HepG2 (cell line): ENCODE measurements at regions not wholly inside any gene's neighbourhood (a gene's known extent, or its start where the extent isn't known, plus 50 kb on each side); places are given as distances from the start of the nearest gene placed in this dataset.

ENCODE experiments used
- BRD4 ChIP-seq: sonication (generic); formaldehyde crosslinking; IDR thresholded peaks from 2 replicates; pipeline ENCODE4 v1.4.0; 2020; ENCODE audit warnings: missing genetic modification reagents
- CC2D1A ChIP-seq: sonication (generic); formaldehyde crosslinking; IDR thresholded peaks from 2 replicates; pipeline ENCODE4 v1.8.1; 2023; ENCODE audit warnings: mild to moderate bottlenecking, missing genetic modification reagents
- E2F5 ChIP-seq: sonication (generic); formaldehyde crosslinking; conservative IDR thresholded peaks from 2 replicates; pipeline ENCODE4 v1.4.0; 2020; ENCODE audit warnings: missing genetic modification reagents
- ESRRA ChIP-seq: sonication (generic); formaldehyde crosslinking; IDR thresholded peaks from 2 replicates; pipeline ENCODE4 v1.5.1; 2020; ENCODE audit warnings: mild to moderate bottlenecking, low read depth, missing genetic modification reagents
- FOSL2 ChIP-seq: sonication (generic); formaldehyde crosslinking; IDR thresholded peaks from 2 replicates; pipeline ENCODE4 v1.4.0; 2020; ENCODE audit warnings: missing genetic modification reagents
- GABPB1 ChIP-seq: IDR thresholded peaks from 2 replicates; pipeline ENCODE4 v1.6.1; 2016; ENCODE audit warnings: mild to moderate bottlenecking, missing genetic modification reagents, moderate library complexity, missing compliant biosample characterization
- HNRNPK ChIP-seq: fragments of 200-400 bp; formaldehyde crosslinking; IDR thresholded peaks from 2 replicates; pipeline ENCODE4 v1.6.1; 2018; ENCODE audit warnings: low read length, low read depth, moderate library complexity, mild to moderate bottlenecking; ENCODE audit not compliant: poor library complexity, severe bottlenecking
- NFE2L2 ChIP-seq: fragments of 150-350 bp; IDR thresholded peaks from 2 replicates; pipeline ENCODE4 v1.6.1; 2014; ENCODE audit warnings: low read length
- RFX3 ChIP-seq: IDR thresholded peaks from 2 replicates; pipeline ENCODE4 v1.6.1; 2016; ENCODE audit warnings: missing biosample characterization, missing genetic modification reagents
- SP140L ChIP-seq: sonication (generic); formaldehyde crosslinking; IDR thresholded peaks from 2 replicates; pipeline ENCODE4 v1.4.0; 2020; ENCODE audit warnings: missing genetic modification reagents, borderline replicate concordance
- XRCC5 ChIP-seq: fragments of 200-400 bp; formaldehyde crosslinking; optimal IDR thresholded peaks from 2 replicates; pipeline ENCODE3; 2017; ENCODE audit warnings: mild to moderate bottlenecking, low read length
- YY1 ChIP-seq: IDR thresholded peaks from 2 replicates; pipeline ENCODE4 v1.6.1; 2011; ENCODE audit warnings: low read length, low read depth, moderate library complexity, mild to moderate bottlenecking; ENCODE audit not compliant: insufficient read depth, insufficient replicate concordance
- ZBED4 ChIP-seq: sonication (generic); formaldehyde crosslinking; IDR thresholded peaks from 2 replicates; pipeline ENCODE4 v1.4.0; 2020; ENCODE audit warnings: missing genetic modification reagents, borderline replicate concordance
- ZBTB43 ChIP-seq: sonication (generic); formaldehyde crosslinking; conservative IDR thresholded peaks from 2 replicates; pipeline ENCODE4 v1.4.0; 2020; ENCODE audit warnings: missing genetic modification reagents
- ZFP37 ChIP-seq: sonication (generic); formaldehyde crosslinking; IDR thresholded peaks from 2 replicates; pipeline ENCODE4 v1.4.0; 2020; ENCODE audit warnings: missing genetic modification reagents, borderline replicate concordance
- ZFP62 ChIP-seq: sonication (generic); formaldehyde crosslinking; IDR thresholded peaks from 2 replicates; pipeline ENCODE4 v1.4.0; 2020; ENCODE audit warnings: missing genetic modification reagents
- ZMYM4 ChIP-seq: sonication (generic); formaldehyde crosslinking; IDR thresholded peaks from 2 replicates; pipeline ENCODE4 v1.8.1; 2023; ENCODE audit warnings: mild to moderate bottlenecking, missing genetic modification reagents
- ZNF383 ChIP-seq: sonication (generic); formaldehyde crosslinking; IDR thresholded peaks from 2 replicates; pipeline ENCODE4 v1.4.0; 2020; ENCODE audit warnings: missing genetic modification reagents, mild to moderate bottlenecking, borderline replicate concordance
- ZNF460 ChIP-seq: sonication (generic); formaldehyde crosslinking; IDR thresholded peaks from 2 replicates; pipeline ENCODE4 v1.5.1; 2020; ENCODE audit warnings: missing genetic modification reagents, mild to moderate bottlenecking, borderline replicate concordance
- ZNF547 ChIP-seq: sonication (generic); formaldehyde crosslinking; IDR thresholded peaks from 2 replicates; pipeline ENCODE4 v1.5.1; 2020; ENCODE audit warnings: mild to moderate bottlenecking, missing genetic modification reagents
- TF ChIP-seq, protein P1 (sequence below): sonication (generic); formaldehyde crosslinking; conservative IDR thresholded peaks from 2 replicates; pipeline ENCODE4 v1.4.0; 2020; ENCODE audit warnings: mild to moderate bottlenecking, missing genetic modification reagents, moderate library complexity

DNA sequence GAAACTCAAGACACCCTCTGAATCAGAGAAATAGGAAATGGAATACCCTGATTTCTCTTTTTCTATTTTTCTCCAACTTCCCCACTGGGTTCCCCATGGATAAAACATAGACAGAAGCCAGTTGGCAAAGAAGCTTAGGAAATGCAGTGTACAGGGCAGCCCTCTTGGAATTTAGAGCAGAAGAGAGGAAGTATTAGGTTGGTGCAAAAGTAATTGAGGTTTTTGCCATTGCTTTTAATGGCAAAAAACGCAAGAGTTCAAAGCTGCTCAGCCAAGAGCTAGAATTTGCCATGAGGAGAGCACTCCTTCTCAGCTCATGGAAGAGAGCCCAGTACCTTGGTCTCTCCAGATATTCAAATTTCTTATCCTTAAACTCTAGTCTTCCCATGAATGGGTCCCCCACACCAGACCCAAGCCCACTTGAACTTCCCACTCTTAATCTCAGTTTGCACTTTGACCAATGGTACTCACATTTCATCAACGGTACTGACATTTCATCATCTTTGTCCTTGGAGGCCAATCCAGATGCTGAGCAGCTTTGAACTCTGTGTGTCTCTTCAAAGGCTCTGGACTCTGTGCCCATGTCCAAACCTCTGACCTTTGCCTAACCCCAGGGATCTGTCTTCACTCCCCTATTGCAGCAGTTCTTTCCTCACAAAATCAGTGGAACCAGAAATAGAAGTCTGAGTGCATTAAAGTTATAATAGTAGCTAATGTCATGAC, 73.2 kb upstream of the PPP1R3C start (continued):
- no peak for TF ChIP-seq BRD4
- no peak for TF ChIP-seq GABPB1
- no peak for TF ChIP-seq NFE2L2
- TF ChIP-seq CC2D1A = no peak
- no peak for TF ChIP-seq ZFP62 (CRISPR knock-in tag)
- no peak for TF ChIP-seq HNRNPK
- no peak for TF ChIP-seq ZBED4
- peak; percentile 87; the same call in 1 of the 2 replicates for TF ChIP-seq ESRRA (CRISPR knock-in tag)
- TF ChIP-seq ZNF460 (CRISPR knock-in tag) = no peak
- no peak for TF ChIP-seq ZNF547 (CRISPR knock-in tag)
- no peak for TF ChIP-seq ZBTB43 (CRISPR knock-in tag)
- TF ChIP-seq FOSL2 (CRISPR knock-in tag) = 0 out of 2 replicates have a peak, but pooled peaks have one; percentile 41
- TF ChIP-seq RFX3 = no peak
- TF ChIP-seq ZMYM4 (CRISPR knock-in tag) = peak; percentile 96
- TF ChIP-seq ZFP37 (CRISPR knock-in tag) = no peak
- TF ChIP-seq, protein P1, sequence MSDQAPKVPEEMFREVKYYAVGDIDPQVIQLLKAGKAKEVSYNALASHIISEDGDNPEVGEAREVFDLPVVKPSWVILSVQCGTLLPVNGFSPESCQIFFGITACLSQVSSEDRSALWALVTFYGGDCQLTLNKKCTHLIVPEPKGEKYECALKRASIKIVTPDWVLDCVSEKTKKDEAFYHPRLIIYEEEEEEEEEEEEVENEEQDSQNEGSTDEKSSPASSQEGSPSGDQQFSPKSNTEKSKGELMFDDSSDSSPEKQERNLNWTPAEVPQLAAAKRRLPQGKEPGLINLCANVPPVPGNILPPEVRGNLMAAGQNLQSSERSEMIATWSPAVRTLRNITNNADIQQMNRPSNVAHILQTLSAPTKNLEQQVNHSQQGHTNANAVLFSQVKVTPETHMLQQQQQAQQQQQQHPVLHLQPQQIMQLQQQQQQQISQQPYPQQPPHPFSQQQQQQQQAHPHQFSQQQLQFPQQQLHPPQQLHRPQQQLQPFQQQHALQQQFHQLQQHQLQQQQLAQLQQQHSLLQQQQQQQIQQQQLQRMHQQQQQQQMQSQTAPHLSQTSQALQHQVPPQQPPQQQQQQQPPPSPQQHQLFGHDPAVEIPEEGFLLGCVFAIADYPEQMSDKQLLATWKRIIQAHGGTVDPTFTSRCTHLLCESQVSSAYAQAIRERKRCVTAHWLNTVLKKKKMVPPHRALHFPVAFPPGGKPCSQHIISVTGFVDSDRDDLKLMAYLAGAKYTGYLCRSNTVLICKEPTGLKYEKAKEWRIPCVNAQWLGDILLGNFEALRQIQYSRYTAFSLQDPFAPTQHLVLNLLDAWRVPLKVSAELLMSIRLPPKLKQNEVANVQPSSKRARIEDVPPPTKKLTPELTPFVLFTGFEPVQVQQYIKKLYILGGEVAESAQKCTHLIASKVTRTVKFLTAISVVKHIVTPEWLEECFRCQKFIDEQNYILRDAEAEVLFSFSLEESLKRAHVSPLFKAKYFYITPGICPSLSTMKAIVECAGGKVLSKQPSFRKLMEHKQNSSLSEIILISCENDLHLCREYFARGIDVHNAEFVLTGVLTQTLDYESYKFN = peak; percentile 75
- TF ChIP-seq XRCC5 = no peak
- no peak for TF ChIP-seq ZNF383
- no peak for TF ChIP-seq YY1
- TF ChIP-seq SP140L (CRISPR knock-in tag) = no peak
- no peak for TF ChIP-seq E2F5
